NCI-H187 treated with DMSO at 0.1 percent for 48 hours (cell line): ENCODE measurements at regions not wholly inside any gene's neighbourhood (a gene's known extent, or its start where the extent isn't known, plus 50 kb on each side); places are given as distances from the start of the nearest gene placed in this dataset.
"Not testable (repeated sequence)": the region's sequence is repeated elsewhere in the genome, so short reads cannot be mapped to it uniquely, and the experiment has no call there.

Experiments used
- DNase-seq: peaks from one replicate; lab custom pipeline; 2025; lab: John Stamatoyannopoulos, UW

- no peak for DNase-seq
Observed at GRCh38 chr11:80943226-80943625, 1502.4 kb upstream of the TENM4 start.

GRCh38 chr11:80937842-80938241 lies 1497.0 kb upstream of the TENM4 start:
- no peak for DNase-seq

GRCh38 chr11:80930038-80930437 lies 1489.2 kb upstream of the TENM4 start:
- DNase-seq, result no peak

GRCh38 chr11:80929031-80929805 lies 1488.4 kb upstream of the TENM4 start:
- no peak for DNase-seq

GRCh38 chr11:80925321-80925720 lies 1484.5 kb upstream of the TENM4 start:
- no peak for DNase-seq

GRCh38 chr11:80921310-80921709 lies 1480.5 kb upstream of the TENM4 start:
- not testable (repeated sequence) for DNase-seq

GRCh38 chr11:80916173-80916798 lies 1475.5 kb upstream of the TENM4 start:
- no peak for DNase-seq

GRCh38 chr11:80914311-80914710 lies 1473.5 kb upstream of the TENM4 start:
- DNase-seq, result no peak

GRCh38 chr11:80911666-80912065 lies 1470.8 kb upstream of the TENM4 start:
- no peak for DNase-seq

- no peak for DNase-seq
Observed at GRCh38 chr11:80900265-80900664, 1459.4 kb upstream of the TENM4 start.

GRCh38 chr11:80899381-80899780 lies 1458.6 kb upstream of the TENM4 start:
- DNase-seq, result no peak

- no peak for DNase-seq
Observed at GRCh38 chr11:80898910-80899309, 1458.1 kb upstream of the TENM4 start.

- no peak for DNase-seq
Observed at GRCh38 chr11:80886684-80887083, 1445.9 kb upstream of the TENM4 start.

GRCh38 chr11:80873310-80873999 lies 1432.6 kb upstream of the TENM4 start:
- no peak for DNase-seq

GRCh38 chr11:80872116-80872728 lies 1431.4 kb upstream of the TENM4 start:
- DNase-seq, result no peak

GRCh38 chr11:80868831-80869230 lies 1428.0 kb upstream of the TENM4 start:
- DNase-seq, result no peak

GRCh38 chr11:80862011-80862410 lies 1421.2 kb upstream of the TENM4 start:
- no peak for DNase-seq

- DNase-seq, result no peak
Observed at GRCh38 chr11:80861193-80861592, 1420.4 kb upstream of the TENM4 start.

- DNase-seq, result no peak
Observed at GRCh38 chr11:80860632-80861031, 1419.8 kb upstream of the TENM4 start.

- DNase-seq, result no peak
Observed at GRCh38 chr11:80856066-80856465, 1415.2 kb upstream of the TENM4 start.

- DNase-seq, result no peak
Observed at GRCh38 chr11:80855426-80855825, 1414.6 kb upstream of the TENM4 start.

- no peak for DNase-seq
Observed at GRCh38 chr11:80849253-80849652, 1408.4 kb upstream of the TENM4 start.

- no peak for DNase-seq
Observed at GRCh38 chr11:80846979-80847378, 1406.1 kb upstream of the TENM4 start.
